ENCODE measurements at regions not wholly inside any gene's neighbourhood (a gene's known extent, or its start where the extent isn't known, plus 50 kb on each side); places are given as distances from the start of the nearest gene placed in this dataset.

DNA sequence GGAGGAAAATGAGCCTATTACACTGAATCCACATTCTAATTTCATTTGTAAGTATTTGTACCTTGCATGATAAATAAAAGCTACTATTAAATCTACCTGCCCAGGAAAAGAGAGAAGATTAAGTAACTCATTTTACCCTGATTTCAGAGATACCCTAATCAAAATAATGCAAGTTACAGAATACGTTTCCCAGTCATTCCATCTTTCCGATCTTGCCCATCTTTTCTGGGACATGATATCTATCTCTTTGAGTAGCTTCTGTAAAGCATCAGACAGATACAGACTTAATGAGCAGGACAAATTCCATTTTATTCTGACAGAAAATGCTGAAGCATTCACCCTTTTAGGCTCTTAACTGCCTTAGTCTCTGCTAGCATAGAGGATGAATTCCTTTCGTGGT lies 56.6 kb downstream of the SPRY2 start:
- no peak for DNase-seq

DNA sequence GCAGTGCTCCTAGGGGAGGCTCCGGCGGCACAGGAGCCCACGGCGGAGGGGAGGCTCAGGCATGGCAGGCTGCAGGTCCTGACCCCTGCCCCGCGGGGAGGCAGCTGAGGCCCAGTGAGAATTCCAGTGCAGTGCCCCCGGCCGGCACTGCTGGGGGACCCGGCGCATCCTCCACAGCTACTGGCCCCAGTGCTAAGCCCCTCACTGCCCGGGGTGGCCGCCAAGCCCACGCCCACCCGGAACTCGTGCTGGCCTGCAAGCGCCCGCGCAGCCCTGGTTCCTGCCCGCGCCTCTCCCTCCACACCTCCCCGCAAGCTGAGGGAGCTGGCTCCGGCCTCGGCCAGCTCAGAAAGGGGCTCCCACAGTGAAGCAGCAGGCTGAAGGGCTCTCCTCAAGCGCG lies 62.2 kb downstream of the SPRY2 start:
- no peak for DNase-seq

DNA sequence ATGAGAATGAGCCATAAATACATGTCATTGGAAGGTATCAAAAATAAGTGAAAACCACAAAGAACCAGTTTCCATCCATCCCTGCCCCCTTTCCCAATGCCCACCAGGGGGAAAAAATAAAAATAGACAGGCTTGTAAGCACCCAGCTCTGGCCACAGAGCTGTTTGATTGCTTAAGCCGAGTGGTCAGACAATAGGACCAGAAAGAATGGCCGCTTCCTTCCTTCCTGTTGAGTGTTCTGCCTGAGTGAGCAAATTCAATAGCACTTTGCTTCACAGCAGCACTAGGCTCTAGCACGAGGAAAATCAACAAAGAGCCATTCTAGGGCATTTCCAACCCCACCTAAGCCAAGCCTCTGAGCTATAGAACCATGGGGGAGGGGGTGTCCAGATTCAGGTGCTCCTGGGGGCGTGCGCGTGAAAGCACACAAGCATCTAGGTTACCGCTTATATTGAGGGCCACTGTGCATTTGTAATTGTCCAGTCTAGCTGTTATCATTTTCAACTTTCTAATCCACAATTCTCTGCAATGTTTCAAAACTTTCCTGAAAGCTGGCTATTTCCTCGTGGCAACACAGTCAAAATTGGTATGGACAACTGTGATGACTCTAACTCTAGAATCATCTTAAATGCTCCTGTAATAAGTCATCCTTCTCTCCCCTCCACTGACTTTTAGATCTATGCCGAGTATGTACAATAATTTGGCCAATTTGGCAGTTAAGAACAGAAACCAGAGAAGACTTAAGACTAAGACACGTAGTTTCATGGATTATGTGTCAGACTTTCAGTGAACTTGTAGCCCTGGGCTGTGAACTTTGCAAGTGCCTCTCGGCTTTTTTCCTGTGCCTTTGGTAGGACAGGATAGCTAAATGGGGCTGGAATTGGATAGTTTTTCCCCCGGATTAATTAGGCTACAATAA lies 64.3 kb downstream of the SPRY2 start:
- DNase-seq: no peak

DNA sequence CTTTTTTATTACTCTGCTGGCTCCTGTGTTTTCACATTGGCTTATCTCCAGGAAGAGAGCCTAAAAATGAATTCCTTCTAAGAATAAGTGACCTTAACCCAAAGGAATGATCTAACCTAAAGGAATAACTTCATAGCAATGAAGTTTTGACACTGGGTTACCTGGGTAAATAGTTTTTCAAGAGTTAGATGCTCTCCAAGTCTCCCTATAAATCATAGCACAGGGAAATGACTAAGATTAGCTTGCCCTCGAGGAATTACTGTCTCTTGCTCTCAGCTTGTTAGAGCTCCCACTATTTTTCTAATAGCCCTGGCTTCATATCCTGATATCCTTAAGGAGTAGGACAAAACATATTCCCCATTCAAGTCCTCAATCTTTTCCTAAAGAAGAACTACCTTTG lies 66.3 kb downstream of the SPRY2 start:
- DNase-seq: no peak

DNA sequence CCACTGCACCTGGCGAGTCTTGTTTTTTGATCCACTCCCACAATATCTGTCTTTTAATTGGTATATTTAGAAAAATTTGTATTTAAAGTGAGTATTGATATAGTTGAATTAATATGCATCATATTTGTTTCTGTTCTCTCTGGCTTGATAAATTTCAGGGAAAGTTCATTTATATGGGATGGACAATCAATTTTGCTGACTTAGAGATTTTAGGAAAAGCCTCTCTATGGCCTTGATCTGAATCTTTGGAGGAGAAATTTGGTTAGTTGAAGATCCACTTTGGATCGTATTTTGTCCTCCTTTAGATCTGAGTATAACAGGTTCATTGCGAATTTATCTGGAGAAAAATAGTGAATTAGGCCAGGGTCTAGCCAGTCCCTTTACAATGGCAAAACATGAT lies 67.2 kb downstream of the SPRY2 start:
- no peak for DNase-seq

DNA sequence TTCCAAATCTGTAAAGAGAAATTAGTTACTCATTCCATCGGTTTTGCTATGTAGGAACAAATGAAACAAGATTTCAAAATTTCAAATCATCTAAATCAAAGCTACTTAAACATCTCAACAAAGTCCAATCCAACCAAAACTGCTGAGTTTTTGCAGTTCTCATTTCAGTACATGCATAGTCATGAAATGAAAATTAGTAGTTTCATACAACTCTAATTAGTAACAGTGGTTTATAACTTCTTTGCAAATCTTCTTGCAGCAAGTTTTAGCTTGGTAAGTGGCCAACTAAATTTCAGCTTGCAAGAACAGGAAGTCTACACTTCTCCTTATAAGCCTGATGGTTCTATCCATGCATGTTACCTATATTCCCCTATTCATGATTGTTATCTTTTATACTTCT lies 75.6 kb downstream of the SPRY2 start:
- DNase-seq: peak; percentile 16

DNA sequence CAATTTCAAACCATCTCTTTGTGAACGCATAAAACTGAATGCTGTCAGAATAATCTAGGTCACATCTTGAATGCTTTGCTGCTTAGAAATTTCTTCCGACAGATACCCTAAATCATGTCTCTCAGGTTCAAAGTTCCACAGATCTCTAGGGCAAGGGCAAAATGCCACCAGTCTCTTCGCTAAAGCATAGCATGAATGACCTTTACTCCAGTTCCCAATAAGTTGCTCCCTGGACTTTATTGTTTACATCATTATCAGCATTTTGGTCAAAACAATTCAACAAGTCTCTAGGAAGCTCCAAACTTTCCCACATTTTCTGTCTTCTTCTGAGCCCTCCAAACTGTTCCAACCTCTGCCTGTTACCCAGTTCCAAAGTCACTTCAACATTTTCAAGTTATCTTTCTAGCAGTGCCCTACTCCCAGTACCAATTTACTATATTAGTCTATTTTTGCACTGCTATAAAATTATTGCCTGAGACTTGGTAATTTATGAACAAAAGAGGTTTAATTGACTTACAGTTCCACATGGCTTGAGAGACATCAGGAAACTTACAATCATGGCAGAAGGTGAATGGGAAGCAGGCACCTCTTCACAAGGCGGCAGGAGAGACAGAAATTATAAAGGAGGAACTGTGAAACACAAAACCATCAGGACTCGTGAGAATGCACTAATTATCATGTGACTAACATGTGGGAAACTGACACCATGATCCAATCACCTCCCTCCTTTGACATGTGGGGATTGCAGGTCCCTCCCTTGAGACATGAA lies 77.0 kb downstream of the SPRY2 start:
- DNase-seq: no peak

DNA sequence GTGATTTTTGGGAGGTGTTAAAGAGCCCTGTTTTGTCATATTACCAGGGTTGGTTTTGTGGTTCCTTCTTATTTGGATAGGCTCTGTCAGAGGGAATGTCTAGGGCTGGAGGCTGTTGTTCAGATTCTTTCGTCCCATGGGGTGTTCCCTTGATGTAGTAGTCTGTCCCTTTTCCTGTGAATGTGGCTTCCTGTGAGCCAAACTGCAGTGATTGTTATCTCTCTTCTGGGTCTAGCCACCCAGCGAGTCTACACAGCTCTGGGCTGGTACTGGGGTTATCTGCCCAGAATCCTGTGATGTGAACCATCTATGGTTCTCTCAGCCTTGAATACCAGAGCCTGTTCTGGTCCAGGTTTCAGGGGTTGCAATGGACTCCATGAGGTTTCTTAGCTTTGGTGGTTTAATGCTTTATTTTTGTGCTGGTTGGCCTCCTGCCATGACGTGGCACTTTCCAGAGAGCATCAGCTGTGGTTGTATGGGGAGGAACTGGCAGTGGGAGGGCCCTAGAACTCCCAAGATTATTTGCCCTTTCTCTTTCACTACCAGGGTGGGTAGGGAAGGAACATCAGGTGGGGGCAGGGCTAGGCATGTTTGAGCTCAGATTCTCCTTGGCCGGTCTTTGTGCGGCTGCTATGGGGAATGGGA lies 78.8 kb downstream of the SPRY2 start:
- peak; percentile 33 for DNase-seq

DNA sequence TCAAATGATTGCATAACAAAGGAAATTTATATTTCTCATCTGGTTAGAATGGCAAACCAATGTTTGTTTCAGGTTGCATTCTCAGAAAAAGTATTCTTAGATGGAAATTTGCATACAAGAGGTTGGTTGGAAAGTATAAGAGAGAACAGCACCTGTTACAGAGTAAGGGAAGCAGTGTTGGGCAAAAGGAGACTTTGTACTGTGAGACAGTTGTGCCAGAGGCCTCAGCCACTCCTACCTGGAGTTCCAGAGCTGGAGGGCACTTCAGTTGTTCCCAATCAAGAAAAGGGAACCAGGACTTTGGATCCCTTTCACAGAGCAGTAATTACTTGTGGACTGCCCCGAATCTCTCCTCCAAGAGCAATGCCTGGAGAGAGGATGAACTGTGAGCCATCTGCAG lies 81.8 kb downstream of the SPRY2 start:
- DNase-seq: no peak

DNA sequence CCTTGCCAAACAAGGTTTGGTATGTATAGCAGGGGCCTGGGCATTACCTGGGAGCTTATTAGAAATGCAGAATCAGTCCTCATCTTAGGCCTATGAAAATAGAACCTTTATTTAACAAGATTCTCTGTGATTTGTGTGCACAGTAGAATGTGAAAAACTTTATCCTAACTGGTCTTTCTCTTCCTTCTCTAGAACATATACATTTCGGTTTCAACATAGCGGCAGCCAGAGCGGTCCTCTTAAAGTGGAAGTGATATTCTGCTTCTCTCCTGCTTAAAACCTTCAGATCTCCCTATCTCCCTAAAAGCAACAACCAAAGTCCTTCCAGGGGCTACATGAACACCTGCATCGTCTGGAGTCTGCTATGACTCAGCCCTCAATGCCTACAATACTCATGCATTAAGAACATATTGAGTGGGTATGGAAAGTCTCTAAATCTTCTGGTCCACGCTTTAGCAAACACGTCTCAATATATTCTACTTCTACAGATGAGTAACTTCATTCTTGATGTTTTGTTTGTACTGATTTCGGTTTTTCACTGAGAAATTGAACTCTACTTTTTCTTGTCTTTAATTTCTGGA lies 84.5 kb downstream of the SPRY2 start:
- no peak for DNase-seq

DNA sequence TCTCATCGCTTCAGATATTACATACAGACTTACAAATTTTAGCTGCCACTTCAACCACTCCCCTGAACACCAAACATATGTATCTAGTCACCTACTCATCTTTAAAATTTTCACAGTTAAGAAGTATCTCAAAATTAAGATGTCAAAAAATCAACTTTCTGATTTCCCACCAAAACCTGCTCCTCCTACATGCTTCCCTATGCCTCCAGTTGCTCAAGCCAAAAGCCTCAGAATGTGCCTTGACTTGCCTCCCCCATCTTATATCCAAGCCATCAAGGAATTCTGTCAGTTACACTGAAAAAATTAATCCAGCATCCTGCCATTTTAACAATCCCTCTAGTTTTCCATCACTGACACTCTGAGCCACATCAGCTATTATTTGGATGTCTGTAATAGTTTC lies 85.0 kb downstream of the SPRY2 start:
- no peak for DNase-seq

DNA sequence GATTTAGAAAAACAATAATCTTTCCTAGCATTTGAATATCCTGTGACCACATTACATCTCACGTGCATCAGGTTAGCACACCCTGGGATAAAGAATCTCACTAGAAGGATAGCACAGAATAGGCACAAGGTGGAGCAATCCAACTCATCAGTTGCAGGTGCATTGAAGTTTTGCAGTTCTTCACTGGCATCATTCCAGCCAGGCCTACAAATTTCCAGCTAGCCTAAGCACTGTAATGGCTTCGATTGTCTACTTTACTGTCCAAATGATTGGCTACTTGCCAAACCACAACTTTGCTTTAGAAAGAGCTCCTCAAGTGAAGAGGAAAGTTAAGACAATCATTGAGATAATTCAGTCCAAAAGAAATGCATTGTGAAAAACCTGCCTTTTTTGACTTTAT lies 89.5 kb downstream of the SPRY2 start:
- DNase-seq: peak; percentile 58

DNA sequence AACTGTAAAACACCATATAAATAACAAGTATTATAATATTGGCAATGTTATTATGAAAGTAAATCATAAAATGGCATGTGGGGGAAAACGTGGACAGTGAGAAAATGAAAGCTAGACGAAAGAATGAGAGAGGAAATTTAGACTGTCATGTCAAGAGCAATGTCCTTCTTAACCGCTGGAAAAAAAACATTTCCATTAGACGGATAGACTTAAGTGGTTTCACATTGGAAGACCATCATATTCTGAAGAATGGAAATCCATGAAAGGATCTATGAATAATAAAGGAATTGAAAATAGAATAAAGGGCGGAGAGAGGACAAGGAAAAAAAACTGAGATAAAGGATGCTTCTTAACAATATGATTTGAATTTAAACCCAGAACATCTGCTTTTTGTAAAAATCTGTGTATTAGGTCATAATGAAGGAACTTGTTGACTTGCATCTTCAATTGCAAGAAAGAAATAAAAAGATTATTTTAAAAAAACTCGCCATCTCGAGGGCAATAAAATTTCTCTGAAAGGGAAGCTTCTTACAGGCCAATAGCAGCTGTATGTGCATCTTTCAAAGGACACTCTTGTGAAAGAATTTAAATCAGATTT lies 90.6 kb downstream of the SPRY2 start:
- DNase-seq: no peak

DNA sequence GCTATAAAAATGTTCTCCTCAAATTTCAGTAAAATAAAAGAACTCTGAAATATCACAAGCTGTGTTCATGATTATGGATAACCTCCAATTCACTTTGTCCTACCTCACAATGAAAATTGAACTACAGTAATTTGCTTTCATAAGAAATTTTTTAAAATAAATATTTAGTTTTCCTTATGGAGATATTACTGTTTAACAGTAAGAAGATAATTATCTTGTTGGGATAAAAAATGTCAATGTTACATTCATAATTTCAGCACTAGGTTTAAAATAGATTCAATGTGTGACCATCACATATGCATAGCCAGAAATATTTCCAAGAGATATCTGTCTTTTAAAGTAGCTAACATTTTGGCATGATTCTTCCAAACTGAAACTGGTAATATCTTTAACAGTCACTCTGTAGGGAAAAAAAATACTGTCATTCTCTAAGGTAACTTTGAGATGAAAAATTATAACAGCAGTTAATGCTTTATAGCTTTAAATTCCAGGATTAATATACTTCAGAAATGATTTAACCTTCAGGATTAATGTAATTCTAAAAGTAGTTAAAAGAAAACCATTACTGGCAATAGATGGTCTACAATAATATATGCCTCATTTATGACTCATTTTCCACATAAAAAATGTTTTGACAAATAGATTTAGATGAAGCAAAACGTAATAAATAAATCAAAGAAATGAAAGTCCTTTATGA lies 91.3 kb downstream of the SPRY2 start:
- DNase-seq: no peak

DNA sequence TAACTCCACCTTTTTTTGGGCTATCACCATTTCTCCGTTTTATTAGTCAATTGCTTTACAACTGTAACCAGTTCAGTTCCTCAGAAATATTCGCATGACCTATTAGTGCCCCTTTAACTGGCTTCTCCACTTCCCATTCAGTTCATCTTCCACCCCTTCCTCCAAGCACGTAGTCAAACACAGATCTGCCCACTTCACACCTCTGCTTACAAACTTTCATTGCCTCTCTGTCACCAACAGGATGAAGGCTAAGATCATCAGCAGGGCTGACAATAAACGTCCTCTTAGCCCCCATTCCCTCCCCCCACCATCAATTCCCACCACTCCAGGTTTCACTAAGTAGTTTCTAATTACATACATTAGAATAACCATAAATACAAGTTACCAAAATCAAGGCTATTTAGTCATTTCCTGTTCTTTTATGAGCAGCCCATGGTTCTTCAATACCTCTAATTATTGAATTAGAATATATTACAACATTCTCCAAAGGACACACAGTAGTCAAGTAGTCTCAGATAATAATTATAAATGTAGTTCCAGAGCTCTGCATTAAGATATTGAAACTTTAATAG lies 95.7 kb downstream of the SPRY2 start:
- DNase-seq: no peak

DNA sequence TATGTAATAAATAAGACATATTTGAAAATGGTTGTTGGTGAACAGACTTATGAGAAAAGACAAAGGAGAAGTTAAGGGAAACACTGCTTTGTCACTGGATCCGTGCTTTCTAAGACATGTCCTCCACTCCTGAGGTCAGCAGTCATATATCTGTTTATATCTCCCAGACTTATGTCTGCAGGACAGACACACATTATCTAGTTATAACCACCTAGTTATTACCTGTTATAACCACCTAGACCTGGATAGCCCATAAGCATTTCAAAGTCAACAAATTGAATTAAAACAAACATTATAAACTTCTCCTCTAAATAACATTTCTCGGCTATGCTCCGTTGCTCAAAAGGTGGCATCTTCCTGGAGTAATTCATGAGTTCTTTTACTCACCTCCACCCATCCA lies 96.4 kb downstream of the SPRY2 start:
- DNase-seq: no peak

DNA sequence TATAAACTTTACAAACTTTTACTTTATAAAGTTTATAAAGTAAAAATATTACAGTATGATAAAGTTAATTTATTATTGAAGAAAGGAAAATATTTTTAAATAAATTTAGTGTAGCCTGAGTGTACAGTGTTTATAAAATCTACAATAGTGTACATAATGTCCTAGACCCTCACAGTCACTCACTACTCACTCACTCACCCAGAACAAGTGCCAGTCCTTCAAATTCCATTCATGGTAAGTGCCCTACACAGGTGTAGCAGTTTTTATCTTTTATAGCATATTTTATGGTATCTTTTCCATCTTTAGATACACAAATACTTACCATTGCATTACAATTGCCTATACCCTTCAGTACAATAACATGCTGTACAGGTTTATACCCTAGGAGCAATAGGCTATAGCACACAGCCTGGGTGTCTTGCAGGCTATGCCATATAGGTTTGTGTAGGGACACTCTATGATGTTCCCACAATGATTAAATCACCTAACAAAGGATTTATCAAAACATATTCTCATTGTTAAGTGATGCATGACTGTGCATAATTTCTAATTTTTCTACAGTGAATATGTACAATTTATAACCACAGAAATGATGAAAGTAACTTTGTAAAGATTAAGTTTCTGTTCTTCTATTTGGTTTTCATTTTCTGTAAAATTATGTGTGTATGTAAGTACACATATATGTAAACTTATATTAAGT lies 98.0 kb downstream of the SPRY2 start:
- no peak for DNase-seq

DNA sequence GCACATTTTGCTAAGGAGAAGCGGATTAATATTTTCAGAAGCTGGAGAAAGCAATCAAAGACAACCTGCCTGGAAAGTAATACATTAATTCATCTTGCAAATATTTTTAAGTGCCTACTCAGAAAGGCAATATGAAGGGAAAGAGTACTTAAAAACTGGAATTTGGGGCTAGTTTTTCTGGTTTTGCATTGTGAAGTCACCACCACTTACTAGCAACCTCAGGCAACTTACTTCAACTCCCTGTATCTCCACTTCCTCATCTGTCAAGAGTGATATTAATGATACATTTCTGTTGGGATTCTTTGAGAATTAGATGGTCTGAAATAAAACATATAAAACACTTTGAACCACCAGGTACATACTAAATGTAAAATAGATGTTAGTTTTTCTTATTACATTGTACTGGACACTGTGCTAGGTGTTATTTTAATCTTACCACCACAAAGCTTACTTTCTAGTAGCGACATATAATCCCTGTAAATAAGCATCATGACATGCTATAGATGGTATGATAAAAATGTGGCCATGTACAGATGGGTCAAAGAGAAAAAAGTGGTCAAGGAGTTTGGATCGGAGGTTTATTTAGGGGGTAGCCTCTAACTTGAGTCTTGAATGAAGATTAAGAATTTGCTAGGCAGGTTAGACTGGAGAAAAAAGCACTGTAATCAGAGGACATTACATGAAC lies 101.2 kb downstream of the SPRY2 start:
- DNase-seq: no peak

DNA sequence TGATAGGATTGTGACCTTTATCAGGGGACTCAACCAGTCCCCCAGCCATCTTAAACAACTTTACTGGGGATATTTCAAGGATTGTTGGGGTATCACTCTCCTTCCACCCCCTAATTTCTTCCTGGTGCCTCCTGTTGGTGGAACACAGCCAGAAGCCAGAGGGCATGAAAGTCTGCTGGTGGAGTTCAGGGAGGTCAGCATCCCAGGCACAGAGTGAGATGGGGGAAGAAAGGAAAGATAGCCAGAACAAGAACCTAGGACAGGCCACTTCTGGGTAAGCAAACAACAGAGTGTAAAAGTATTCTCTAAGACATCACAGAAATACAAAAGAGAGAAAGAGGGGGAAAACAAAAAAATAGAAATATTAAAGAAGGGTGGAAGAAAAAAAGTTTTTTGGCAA lies 101.8 kb downstream of the SPRY2 start:
- no peak for DNase-seq

DNA sequence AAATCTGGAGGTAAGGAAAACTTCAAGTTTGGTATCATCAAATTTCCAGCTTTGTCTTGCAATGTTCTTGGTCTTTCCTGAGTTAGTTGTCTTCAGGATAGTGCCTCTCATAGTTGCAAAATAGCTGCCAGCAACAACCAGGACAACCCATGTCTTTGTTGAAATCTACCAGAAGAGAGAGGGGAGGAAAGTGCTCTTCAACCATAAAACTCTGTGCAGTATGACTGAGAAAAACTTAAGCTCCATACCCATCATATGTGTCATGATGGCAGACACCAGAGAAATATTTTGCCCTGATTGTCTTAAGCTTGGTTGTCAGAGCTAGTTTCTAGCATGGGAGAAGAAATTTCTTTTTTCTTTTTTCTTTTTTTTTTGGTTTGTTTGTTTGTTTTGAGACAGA lies 103.3 kb downstream of the SPRY2 start:
- no peak for DNase-seq

DNA sequence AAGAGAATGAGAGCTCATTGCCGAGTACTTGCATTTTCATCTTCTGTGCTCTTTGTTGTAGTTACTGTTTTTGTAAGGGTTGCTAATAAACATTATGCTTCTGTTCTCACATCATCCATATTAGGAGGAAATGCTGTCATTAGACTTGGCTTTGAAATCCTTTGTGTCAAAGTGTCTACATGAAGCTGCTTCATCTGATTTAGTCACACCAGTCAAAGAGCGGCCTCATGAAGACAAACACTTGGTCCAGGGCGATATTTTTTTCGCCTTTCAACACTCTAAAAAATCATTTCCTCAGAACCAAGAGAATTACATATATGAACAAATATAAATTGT lies 105.0 kb downstream of the SPRY2 start:
- DNase-seq: no peak

All from hematopoietic multipotent progenitor cell treated with erythropoietin and hydrocortisone succinate and interleukin-3 and kit ligand, for 4 days (in vitro differentiated cells).